Stimulated activated CD8-positive, alpha-beta memory T cell treated with anti-CD3 and anti-CD28 coated beads, Interleukin-15, amount 100 ng/mL, for 1 hour (primary cell): ENCODE measurements at regions not wholly inside any gene's neighbourhood (a gene's known extent, or its start where the extent isn't known, plus 50 kb on each side); places are given as distances from the start of the nearest gene placed in this dataset.
"Not testable (repeated sequence)": the region's sequence is repeated elsewhere in the genome, so short reads cannot be mapped to it uniquely, and the experiment has no call there.

Experiments
- DNase-seq: peaks from one replicate; pipeline ENCODE4 v3.0.0-alpha.2; 2020; ENCODE audit warnings: low read depth

DNA sequence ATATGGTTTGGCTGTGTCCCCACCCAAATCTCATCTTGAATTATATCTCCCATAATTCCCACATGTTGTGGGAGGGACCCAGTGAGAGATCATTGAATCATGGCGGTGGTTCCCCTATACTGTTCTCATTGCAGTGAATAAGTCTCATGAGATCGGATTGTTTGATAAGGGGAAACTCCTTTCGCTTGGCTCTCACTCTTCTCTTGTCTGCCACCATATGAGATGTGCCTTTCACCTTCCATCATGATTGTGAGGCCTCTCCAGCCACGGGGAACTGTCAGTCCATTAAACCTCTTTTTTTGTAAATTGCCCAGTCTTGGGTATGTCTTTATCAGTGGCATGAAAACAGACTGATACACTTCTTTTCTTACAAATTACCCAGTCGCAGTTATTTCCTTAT, 417.6 kb upstream of the RUNX1 start:
- DNase-seq, result not testable (repeated sequence)

- DNase-seq, result no peak
These were observed 416.6 kb upstream of the RUNX1 start for GRCh38 chr21:35465741-35466140.

GRCh38 chr21:35461700-35462099, 412.6 kb upstream of the RUNX1 start:
- no peak for DNase-seq

DNA sequence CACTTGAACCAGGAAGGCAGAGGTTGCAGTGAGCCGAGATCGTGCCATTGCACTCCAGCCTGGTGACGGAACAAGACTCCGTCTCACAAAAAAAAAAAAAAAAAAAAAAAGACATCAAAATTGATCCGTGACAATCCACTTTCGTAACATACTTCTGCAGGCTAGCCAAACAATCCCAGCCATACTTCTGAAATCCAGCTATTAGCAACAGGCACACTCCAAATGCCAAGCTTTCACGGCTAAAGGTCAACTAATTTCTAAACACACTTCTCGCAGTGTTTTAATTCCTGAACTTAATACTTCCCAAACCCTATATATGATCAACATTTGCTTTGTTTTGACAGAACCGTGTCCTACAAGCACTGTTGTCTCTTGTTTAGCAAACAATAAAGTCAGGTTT, 411.3 kb upstream of the RUNX1 start:
- no peak for DNase-seq

DNA sequence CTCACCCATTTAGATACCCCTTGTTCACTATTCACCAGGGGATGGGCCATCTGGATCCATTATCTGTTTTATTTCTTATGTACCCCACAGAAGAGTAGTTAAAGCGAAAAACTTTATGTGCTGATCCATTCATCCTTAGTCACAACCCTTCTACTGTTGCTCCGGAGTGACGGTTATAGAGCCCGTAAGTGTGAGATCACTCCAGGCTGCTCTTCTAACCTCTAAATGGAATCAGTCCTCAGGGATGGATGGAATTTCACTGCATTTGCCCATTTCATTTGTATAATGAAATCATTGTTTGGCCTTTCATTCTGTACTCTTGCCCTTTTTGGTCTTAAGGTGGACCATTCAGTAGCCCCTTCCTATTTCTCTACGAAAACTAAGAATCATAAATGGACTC, 409.3 kb upstream of the RUNX1 start:
- DNase-seq, result no peak

DNA sequence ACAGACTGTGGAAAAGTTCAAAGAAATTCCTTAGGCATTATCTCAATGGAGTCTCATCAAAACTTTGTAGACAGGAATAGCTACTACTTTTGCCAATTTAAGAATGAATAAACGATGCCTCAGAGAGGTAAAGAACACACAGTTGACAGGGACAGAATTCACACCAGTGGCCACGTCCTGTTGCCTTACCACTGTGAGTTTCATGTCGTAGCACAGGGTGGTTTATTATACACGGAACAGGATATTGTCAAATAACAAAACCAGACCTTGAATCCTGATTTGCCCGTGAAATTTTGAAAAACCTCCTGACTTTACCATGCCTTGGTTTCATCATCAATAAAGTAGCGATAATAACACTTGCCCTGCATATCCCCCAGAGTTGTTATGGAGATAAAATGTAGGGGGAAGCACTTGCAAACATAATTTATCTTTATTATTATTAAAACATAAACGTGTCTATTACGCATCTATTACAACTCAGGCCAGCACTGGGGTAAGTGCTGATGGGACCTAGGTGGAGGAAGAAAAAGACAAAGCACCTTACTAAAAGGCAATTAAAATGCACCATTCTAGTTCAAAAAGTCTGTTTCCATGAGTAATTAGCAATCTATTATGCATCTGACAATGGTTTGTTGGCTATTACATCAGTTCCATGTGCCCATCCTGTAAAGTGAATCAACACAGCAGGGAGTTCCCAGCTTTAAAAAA, 408.1 kb upstream of the RUNX1 start:
- DNase-seq, result no peak

- no peak for DNase-seq
These were observed 402.2 kb upstream of the RUNX1 start for GRCh38 chr21:35451276-35451675.

DNA sequence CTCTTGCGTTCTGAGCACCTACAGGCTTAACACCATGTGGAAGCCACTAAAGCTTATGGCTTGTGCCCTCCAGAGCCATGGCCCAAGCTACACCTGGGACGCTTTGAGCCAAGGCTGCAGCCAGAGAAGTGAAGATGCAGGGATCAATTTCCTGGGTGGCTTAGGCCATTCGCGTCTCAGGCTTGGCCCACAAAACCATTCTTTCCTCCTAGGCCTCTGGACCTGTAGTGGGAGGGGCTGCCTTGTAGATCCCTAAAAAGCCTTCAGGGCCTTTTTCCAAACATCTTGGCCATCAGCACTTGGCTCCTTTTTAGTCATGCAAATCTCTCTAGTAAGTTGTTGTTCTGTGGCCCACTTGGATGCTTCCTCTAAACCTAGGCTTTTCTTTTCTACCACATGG, 401.7 kb upstream of the RUNX1 start:
- no peak for DNase-seq

- DNase-seq, result no peak
These were observed 400.7 kb upstream of the RUNX1 start for GRCh38 chr21:35449846-35450245.

DNA sequence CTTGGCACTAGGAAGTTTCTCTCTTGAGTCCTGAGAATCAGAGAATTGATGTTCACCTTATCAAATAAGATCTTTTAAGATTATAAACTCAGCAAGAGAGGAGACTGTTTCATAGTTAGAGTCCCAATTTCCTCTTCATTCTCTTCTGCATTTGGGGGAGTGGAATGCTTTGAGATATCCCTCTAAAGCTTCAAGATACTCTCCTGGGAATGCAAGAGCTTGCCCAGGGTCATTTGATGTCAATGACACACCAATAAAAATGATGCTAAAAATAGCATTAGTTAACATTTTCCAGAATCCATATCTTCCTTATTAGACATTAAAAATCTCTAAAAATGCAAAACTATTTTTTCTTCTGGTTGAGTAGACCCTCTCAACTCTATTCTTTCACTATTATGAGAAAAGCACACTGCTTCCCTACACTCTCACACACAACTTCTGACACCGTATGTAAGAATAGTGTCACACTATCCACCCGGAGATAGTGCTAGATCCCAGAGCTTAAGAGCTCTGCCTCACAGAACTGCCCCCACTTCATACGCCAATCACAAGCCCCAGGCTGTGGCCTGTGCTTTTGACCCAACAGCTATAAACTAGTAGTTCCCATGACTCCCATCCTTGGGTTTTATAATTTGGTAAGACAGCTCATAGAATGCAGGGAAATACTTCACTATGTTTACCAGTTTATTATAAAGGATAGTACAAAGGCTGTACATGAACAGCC, 399.9 kb upstream of the RUNX1 start:
- DNase-seq, result no peak

DNA sequence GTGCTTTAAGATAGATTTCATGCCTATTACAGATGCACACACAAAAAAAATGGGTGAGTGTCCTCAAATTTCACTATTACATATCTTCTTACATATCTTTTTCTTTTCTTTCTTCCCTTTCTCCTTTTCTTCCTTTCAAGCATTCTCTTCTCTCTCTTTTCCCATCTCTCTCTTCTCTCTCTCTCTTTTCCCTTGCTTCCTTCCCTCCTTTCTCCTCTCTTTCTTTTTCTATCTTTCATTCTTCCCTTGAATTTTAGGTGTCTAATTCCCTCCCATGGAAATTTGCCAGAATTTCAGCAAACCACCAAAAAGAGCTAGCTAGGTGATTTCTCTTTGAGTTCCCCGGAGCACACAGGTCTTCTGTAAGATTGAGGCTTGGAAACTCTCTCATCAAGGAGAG, 395.3 kb upstream of the RUNX1 start:
- DNase-seq, result no peak

DNA sequence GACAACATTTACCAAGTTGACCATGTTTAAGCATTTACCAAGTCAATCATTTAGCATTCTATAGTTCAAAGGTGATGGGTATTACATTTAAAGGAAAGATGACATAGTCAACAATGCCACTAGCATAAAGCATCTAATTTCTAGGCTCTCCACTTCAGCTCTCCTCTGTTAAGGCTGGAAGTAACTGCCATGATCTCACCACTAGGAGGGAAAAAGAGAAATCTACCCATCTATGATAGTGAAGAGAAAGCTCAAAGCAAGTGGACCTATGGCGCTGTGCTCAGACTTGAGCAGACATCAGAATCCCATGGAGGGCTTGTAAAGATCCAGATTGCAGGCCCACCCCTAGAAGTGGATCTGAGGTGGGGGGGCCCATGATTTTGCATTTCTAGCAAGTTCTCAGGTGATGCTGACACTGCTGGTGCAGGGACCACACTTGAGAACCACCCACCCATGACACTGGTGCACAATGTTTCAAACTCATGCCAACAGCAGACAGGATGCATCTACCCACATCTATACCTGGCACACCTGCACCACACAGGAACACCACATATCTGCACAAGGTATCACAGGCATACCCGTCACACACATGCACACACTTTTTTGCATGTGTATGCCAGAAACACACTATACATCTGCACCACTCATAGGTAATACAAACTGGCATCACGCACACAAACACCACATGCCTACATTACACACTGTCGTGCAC, 392.9 kb upstream of the RUNX1 start:
- no peak for DNase-seq

DNA sequence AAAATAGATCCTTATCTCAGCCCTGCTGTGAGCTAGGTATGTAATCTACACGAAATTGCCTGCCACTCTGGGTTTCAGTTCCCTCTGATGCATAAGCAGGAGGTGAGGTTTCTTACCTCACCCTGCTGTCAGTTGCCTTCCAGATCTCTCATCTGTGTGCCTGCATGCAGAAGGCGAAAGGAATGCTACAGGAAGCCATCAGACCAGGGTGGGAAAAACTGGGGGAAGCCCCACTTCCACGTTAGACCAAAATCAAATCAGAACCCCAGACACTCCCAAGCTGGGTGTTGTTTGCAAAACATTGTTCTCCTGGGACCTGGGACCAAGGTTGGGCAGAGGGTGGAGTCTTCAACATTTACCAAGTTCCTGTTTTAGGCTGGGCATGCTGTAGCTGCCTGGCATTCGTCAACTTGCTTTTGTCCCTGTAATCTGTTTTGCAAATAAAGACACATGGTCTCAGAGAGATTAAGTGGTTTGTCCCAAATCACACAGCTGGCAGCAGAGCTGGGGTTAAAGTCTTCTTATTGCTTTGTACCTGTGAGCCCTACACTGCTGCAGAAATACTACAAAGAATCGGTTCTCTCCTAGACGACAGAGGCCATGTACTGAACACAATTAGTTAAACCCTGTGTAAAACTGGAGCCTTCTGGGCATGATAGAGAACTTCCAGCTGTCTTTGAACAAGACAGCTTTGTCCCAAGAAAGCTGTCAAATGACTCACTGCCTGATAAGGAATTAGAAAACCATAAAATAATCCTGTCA, 389.7 kb upstream of the RUNX1 start:
- no peak for DNase-seq

DNA sequence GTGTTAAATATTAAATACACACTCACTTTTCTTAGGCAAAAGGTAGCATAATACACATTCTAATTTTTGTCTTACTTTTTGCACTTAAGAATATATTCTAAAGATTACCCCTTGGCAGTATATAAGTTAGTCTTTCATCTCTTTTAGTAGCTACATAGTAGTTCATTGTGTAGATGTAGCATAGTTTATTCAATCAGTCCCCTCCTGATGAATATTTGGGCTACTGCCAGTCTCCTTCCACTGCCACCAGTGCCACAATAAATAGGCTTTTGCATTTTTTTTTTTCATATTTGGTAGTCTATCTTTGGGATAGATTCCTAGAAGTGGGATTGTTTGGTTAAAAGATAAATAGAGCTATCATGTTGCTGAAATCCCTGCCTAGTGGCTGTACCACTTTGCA, 388.8 kb upstream of the RUNX1 start:
- DNase-seq, result no peak

- DNase-seq, result no peak
These were observed 387.8 kb upstream of the RUNX1 start for GRCh38 chr21:35436899-35437298.

DNA sequence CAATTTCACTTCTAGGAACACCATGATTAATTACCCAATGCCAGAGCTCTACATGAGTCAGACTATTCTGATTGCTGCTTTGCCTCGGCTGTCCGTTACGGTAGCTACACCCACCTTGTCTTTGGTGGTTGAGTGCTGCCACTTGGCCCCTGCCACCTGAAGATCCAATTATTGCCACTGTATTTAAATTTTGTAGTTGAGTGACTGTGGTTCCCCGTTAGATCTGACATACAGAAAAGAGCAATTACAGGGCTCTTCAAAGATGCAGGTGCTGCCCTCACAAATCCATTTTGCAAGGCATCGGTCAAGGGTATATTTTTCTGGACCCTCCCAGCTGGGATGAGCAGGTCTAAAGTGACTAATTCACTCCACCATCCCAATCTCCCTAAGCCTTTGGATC, 383.5 kb upstream of the RUNX1 start:
- DNase-seq, result not testable (repeated sequence)

GRCh38 chr21:35430260-35430659, 381.2 kb upstream of the RUNX1 start:
- no peak for DNase-seq

DNA sequence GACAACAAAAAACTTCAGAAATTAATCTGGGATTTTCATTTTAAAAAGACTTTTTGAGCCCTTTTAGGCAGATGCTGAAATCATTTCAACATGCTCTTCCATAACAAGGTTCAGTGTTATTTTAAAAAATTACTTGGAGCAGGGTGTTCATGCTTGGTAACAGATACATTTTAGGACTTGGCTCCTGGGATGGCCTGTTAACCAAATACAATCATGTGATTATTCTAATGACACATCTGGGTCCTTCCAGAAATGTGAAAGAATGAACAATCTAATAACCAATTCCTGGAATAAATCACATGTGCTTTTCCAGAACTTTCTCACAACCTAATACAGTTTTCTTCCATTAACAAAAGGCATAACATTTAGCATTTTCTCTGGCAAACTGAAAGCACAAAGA, 379.8 kb upstream of the RUNX1 start:
- DNase-seq, result no peak

DNA sequence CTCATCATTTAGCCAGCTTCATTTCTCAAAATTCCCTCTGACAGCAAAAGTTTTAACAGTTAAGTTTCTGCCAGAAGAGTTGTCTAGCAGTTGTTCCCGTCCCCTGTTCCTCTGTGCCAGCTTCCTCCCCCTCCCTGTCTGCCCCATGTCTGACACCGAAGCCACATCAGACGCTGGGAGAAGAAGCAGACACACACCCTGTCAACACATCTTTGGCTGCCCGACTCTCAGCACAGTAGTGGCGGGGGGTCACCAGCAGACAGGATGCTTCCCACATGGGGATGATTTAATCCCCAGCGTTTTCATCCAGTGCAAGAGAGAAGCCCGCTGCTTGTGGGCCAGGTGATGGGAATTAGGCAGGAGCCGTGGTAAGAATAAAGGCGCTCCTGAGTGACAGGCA, 379.4 kb upstream of the RUNX1 start:
- DNase-seq, result no peak

GRCh38 chr21:35428001-35428320, 378.9 kb upstream of the RUNX1 start:
- no peak for DNase-seq

- no peak for DNase-seq
These were observed 378.4 kb upstream of the RUNX1 start for GRCh38 chr21:35427320-35428000.

DNA sequence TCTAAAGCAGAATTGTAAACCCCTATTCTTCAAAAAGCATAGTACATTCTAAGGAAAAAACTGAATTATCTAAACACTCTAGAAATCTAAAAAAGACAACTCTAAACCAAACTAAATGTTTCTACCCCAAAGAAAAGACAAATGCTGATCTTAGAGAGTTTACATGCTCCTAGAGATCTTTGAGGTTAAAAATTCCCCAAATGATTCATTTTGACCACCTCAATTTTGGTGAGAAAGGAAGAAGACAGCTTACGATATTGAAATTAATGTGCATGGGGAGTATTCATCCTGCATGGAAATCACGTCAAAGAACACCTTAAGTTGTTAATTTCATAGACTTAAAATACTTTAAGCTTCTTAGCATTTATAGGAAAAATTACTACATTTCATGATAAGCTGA, 377.8 kb upstream of the RUNX1 start:
- DNase-seq, result no peak
